ENCODE measurements at regions not wholly inside any gene's neighbourhood (a gene's known extent, or its start where the extent isn't known, plus 50 kb on each side); places are given as distances from the start of the nearest gene placed in this dataset.

DNA sequence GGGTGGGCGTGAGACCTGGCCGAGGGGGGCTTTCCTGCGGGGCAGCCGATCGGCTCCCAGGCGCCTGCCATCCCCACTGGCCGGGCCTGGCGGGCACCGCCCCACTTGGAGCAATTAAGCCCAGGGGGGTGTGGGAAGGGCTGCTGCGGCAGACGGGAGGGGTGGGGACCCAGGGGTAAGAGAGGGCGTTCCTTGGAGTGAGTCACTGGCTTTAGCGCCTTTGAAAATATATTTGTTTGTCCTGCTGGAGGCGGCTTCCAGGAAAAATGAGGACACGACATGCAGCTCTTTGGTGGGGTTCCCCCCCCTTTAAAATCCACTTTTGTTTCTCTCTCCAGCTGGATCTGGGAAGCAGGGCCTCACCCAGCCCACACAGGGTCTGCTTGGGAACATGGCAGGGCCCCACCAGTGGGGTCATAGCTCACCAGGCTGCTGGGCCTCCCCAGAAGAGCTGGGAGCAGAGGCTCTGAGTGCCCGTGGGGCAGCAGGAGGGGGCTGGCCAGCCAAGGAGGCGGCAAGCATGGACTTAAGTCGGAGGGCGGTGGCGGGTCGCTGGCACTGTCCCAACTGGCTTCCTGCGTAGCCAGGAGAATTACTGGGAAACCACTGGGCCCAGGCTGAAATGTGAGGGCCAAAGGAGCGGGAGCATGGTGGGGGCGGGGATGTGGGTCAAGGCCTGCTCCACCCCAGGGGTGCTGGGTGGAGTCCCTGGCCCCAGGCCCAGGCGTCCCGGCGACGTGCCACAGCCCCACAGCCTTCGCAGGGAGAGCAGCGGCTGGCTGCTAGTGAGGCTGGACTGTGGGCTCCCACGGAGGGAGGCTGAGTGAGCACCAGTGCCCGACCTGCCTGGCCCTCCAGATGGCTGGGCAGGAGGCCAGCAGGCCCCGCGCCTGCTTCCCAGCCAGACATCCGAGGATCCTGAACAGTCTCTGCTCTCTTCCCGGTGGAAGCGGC, 128.0 kb downstream of the RFLNA start:
- Histone ChIP-seq H3K9me3 (ENCODE audit: insufficient read depth, low read depth, low read length) (no peaks in the 10 kb centered on the region), H3K9me2 (replicated peaks; ENCODE audit: low read depth, low read length) (no peaks in the 10 kb centered on the region), H3K27me3 (ENCODE audit: insufficient read depth, low read length, poor library complexity, severe bottlenecking) (no peaks in the 10 kb centered on the region), H3K9ac (ENCODE audit: low read depth, low read length, poor library complexity, severe bottlenecking) (no peak overlapping the region), H3F3A (ENCODE audit: low read depth) (no peaks in the 10 kb centered on the region), H3K4me1 (ENCODE audit: insufficient read depth, low read length, poor library complexity, severe bottlenecking) (no peaks in the 10 kb centered on the region), H3K4me3 (ENCODE audit: low read length, poor library complexity, severe bottlenecking) (no peak overlapping the region), H2AFZ (ENCODE audit: low read length) (no peak overlapping the region), H3K36me3 (ENCODE audit: insufficient read depth, low read length) (peaks cover 57% of the 10 kb centered on the region; the same call in 1 of the 2 replicates), H4K20me1 (ENCODE audit: insufficient read depth, low read length, poor library complexity, severe bottlenecking) (no peaks in the 10 kb centered on the region), H3K4me2 (ENCODE audit: low read depth, low read length, poor library complexity, severe bottlenecking) (no peak overlapping the region), H3K79me2 (ENCODE audit: insufficient read depth, low read length) (no peaks in the 10 kb centered on the region)
- no peak for TF ChIP-seq EZH2phosphoT487 (IDR thresholded peaks at IDR 0.05; ENCODE audit: borderline replicate concordance)
- TF ChIP-seq, protein P1, sequence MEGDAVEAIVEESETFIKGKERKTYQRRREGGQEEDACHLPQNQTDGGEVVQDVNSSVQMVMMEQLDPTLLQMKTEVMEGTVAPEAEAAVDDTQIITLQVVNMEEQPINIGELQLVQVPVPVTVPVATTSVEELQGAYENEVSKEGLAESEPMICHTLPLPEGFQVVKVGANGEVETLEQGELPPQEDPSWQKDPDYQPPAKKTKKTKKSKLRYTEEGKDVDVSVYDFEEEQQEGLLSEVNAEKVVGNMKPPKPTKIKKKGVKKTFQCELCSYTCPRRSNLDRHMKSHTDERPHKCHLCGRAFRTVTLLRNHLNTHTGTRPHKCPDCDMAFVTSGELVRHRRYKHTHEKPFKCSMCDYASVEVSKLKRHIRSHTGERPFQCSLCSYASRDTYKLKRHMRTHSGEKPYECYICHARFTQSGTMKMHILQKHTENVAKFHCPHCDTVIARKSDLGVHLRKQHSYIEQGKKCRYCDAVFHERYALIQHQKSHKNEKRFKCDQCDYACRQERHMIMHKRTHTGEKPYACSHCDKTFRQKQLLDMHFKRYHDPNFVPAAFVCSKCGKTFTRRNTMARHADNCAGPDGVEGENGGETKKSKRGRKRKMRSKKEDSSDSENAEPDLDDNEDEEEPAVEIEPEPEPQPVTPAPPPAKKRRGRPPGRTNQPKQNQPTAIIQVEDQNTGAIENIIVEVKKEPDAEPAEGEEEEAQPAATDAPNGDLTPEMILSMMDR (conservative IDR thresholded peaks at IDR 0.05; ENCODE audit: low read length) = no peak

DNA sequence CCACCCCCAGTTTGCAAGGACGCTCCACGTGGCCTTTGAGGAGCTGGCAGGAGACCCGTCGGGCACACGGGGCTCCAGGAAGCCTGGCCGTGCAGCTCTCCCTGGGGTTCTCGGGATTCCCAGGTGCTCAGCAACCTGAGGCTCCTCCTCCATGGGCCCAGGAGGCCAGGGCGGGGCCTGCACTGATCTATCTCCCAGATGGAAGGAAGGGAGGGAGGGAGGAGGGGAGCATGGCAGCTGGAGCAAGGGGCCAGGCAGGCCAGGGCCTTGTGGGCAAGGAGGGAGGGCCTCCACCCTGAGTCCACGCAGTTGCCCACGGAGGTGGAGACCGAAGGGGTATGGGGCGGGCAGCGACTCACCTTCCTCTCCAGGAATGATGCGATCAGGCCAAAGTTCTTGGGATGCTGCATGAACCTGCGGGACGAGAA, 127.3 kb downstream of the RFLNA start:
- Histone ChIP-seq H4K20me1 (ENCODE audit: insufficient read depth, low read length, poor library complexity, severe bottlenecking) (no peaks in the 10 kb centered on the region), H3K79me2 (ENCODE audit: insufficient read depth, low read length) (no peaks in the 10 kb centered on the region), H3K27me3 (ENCODE audit: insufficient read depth, low read length, poor library complexity, severe bottlenecking) (no peaks in the 10 kb centered on the region)

GRCh38 chr12:124420996-124421674, 126.2 kb downstream of the RFLNA start:
- H3K27me3 ChIP-seq (ENCODE audit: insufficient read depth, low read length, poor library complexity, severe bottlenecking) = no peaks in the 10 kb centered on the region
- H3K9me3 ChIP-seq (ENCODE audit: insufficient read depth, low read depth, low read length) = no peaks in the 10 kb centered on the region
- H3K4me3 ChIP-seq (ENCODE audit: low read length, poor library complexity, severe bottlenecking) = no peak overlapping the region
- H3F3A ChIP-seq (ENCODE audit: low read depth) = no peaks in the 10 kb centered on the region
- no peaks in the 10 kb centered on the region for H3K79me2 ChIP-seq (ENCODE audit: insufficient read depth, low read length)
- H3K4me1 ChIP-seq (ENCODE audit: insufficient read depth, low read length, poor library complexity, severe bottlenecking) = no peaks in the 10 kb centered on the region
- H3K36me3 ChIP-seq (ENCODE audit: insufficient read depth, low read length) = peaks cover 61% of the 10 kb centered on the region; the same call in 1 of the 2 replicates
- TF ChIP-seq, protein P1 (conservative IDR thresholded peaks at IDR 0.05; ENCODE audit: low read length) = no peak
- no peak for TF ChIP-seq EZH2phosphoT487 (IDR thresholded peaks at IDR 0.05; ENCODE audit: borderline replicate concordance)
- no peak overlapping the region for H2AFZ ChIP-seq (ENCODE audit: low read length)
- no peak overlapping the region for H3K9ac ChIP-seq (ENCODE audit: low read depth, low read length, poor library complexity, severe bottlenecking)
- no peaks in the 10 kb centered on the region for H3K9me2 ChIP-seq (replicated peaks; ENCODE audit: low read depth, low read length)
- no peaks in the 10 kb centered on the region for H4K20me1 ChIP-seq (ENCODE audit: insufficient read depth, low read length, poor library complexity, severe bottlenecking)
- no peak overlapping the region for H3K4me2 ChIP-seq (ENCODE audit: low read depth, low read length, poor library complexity, severe bottlenecking)

More for the DNA sequence above, 127.3 kb downstream of the RFLNA start:
- no peak overlapping the region for H3K4me2 ChIP-seq (ENCODE audit: low read depth, low read length, poor library complexity, severe bottlenecking)
- no peak overlapping the region for H2AFZ ChIP-seq (ENCODE audit: low read length)
- TF ChIP-seq, protein P1 (conservative IDR thresholded peaks at IDR 0.05; ENCODE audit: low read length) = no peak
- TF ChIP-seq EZH2phosphoT487 (IDR thresholded peaks at IDR 0.05; ENCODE audit: borderline replicate concordance) = no peak
- no peaks in the 10 kb centered on the region for H3F3A ChIP-seq (ENCODE audit: low read depth)
- H3K9ac ChIP-seq (ENCODE audit: low read depth, low read length, poor library complexity, severe bottlenecking) = no peak overlapping the region
- H3K4me3 ChIP-seq (ENCODE audit: low read length, poor library complexity, severe bottlenecking) = no peak overlapping the region
- H3K9me2 ChIP-seq (replicated peaks; ENCODE audit: low read depth, low read length) = no peaks in the 10 kb centered on the region
- H3K36me3 ChIP-seq (ENCODE audit: insufficient read depth, low read length) = peaks cover 61% of the 10 kb centered on the region; the same call in 1 of the 2 replicates
- H3K9me3 ChIP-seq (ENCODE audit: insufficient read depth, low read depth, low read length) = no peaks in the 10 kb centered on the region
- H3K4me1 ChIP-seq (ENCODE audit: insufficient read depth, low read length, poor library complexity, severe bottlenecking) = no peaks in the 10 kb centered on the region

All from Loucy (cell line).